Panc1 (cell line): ENCODE measurements at regions not wholly inside any gene's neighbourhood (a gene's known extent, or its start where the extent isn't known, plus 50 kb on each side); places are given as distances from the start of the nearest gene placed in this dataset.

Source experiments
- ATAC-seq: fragments of 200-7000 bp; cut with Tn5 transposase; 2 replicates; pipeline ENCODE4 v1.9.1; 2020; ENCODE audit warnings: mild to moderate bottlenecking, moderate library complexity
- BruUV-seq: library from RNA; stranded (reverse); fragments of 400-500 nt; replicated peaks from 2 replicates; lab custom pipeline; 2021; lab: Mats Ljungman, UMichigan
- CTCF ChIA-PET: fragments of 300-600 bp; sonication (Branson Sonifier 250); formaldehyde crosslinking; loops from one replicate; lab custom pipeline; 2022; ENCODE audit warnings: antibody characterized with exemption; lab: Charles Lee
- POLR2A ChIA-PET: fragments of 300-600 bp; sonication (Branson Sonifier 250); formaldehyde crosslinking; loops from one replicate; lab custom pipeline; 2022; ENCODE audit warnings: antibody characterized with exemption; lab: Charles Lee
- DNase-seq: peaks from one replicate; pipeline ENCODE4 v3.0.0-alpha.2; 2010; ENCODE audit warnings: low read depth, low spot score
- H3K27ac ChIP-seq: 2 replicates; pipeline ENCODE4 v1.5.1; 2011; ENCODE audit warnings: mild to moderate bottlenecking, low read length, inconsistent platforms
- H3K27me3 ChIP-seq: fragments of 200-500 bp; sonication (Bioruptor generic); 2 replicates; pipeline ENCODE4 v1.6.0; 2014; ENCODE audit warnings: low read length, inconsistent platforms; ENCODE audit not compliant: control insufficient read depth, insufficient read depth
- H3K36me3 ChIP-seq: fragments of 200-500 bp; sonication (Bioruptor generic); 2 replicates; pipeline ENCODE4 v1.5.1; 2014; ENCODE audit warnings: inconsistent platforms, mild to moderate bottlenecking, low read length, moderate library complexity; ENCODE audit not compliant: control insufficient read depth, insufficient read depth
- H3K4me1 ChIP-seq: 2 replicates; pipeline ENCODE4 v1.5.1; 2011; ENCODE audit warnings: inconsistent platforms, mild to moderate bottlenecking, low read length, moderate library complexity; ENCODE audit not compliant: control insufficient read depth, insufficient read depth
- H3K4me3 ChIP-seq, 2 experiments: 2 replicates each; pipeline ENCODE4 v1.5.1; 2011 to 2012; ENCODE audit warnings: low read depth in 2 of 2, low read length in 2 of 2, mild to moderate bottlenecking in 2 of 2, inconsistent platforms in 1 of 2, moderate library complexity in 1 of 2
- H3K9me3 ChIP-seq: fragments of 200-500 bp; sonication (Bioruptor generic); 2 replicates; pipeline ENCODE4 v1.5.1; 2014; ENCODE audit warnings: low read depth, mild to moderate bottlenecking, inconsistent platforms, low read length, moderate library complexity; ENCODE audit not compliant: control insufficient read depth, insufficient read depth
- POLR2AphosphoS5 ChIP-seq: IDR thresholded peaks from 2 replicates; pipeline ENCODE4 v1.6.1; 2012; ENCODE audit warnings: mild to moderate bottlenecking, low read depth, low read length, moderate library complexity
- SIN3A ChIP-seq: IDR thresholded peaks from 2 replicates; pipeline ENCODE4 v1.6.1; 2012; ENCODE audit warnings: low read depth, mild to moderate bottlenecking, low read length, moderate library complexity, borderline replicate concordance; ENCODE audit not compliant: insufficient read depth
- TCF7L2 ChIP-seq: IDR thresholded peaks from 2 replicates; pipeline ENCODE4 v1.6.1; 2011; ENCODE audit warnings: mild to moderate bottlenecking, low read depth, low read length, inconsistent platforms
- in situ Hi-C: cut with HindIII; loops from 2 replicates; pipeline ENCODE4 v1.10.0; 2016; ENCODE audit warnings: low sequenced_read_pairs, low pct_unique_long_range_greater_than_20kb
- intact Hi-C: fragments of 100-400 bp; cut with micrococcal nuclease; formaldehyde crosslinking; loops from one replicate; pipeline ENCODE4 v1.10.0; 2022; ENCODE audit not compliant: unreplicated experiment
- TF ChIP-seq, protein P1 (sequence below): fragments of 450-650 bp; IDR thresholded peaks from 2 replicates; pipeline ENCODE4 v1.5.1; 2017; ENCODE audit warnings: mild to moderate bottlenecking
- TF ChIP-seq, protein P2 (sequence below), 2 experiments: IDR thresholded peaks; 2 replicates each; pipeline ENCODE4 v1.6.1; 2011 to 2012; ENCODE audit warnings: low read depth in 2 of 2, control low read depth in 1 of 2, low read length in 1 of 2, mild to moderate bottlenecking in 1 of 2, moderate library complexity in 1 of 2; ENCODE audit not compliant: insufficient read depth in 1 of 2

- H3K27me3 ChIP-seq, result no peaks in the 10 kb centered on the region
- in situ Hi-C loops (no loop called here), intact Hi-C loops (no loop called here)
- BruUV-seq, result no TSS peak
- ATAC-seq (no peak), DNase-seq (no peak)
- POLR2A ChIA-PET, result no interaction called here
- no peaks in the 10 kb centered on the region for H3K36me3 ChIP-seq
- no peak overlapping the region for H3K4me3 ChIP-seq
- CTCF ChIA-PET, result no interaction called here
- no peaks in the 10 kb centered on the region for H3K9me3 ChIP-seq
- TF ChIP-seq SIN3A, result no peak
- TF ChIP-seq, protein P1, sequence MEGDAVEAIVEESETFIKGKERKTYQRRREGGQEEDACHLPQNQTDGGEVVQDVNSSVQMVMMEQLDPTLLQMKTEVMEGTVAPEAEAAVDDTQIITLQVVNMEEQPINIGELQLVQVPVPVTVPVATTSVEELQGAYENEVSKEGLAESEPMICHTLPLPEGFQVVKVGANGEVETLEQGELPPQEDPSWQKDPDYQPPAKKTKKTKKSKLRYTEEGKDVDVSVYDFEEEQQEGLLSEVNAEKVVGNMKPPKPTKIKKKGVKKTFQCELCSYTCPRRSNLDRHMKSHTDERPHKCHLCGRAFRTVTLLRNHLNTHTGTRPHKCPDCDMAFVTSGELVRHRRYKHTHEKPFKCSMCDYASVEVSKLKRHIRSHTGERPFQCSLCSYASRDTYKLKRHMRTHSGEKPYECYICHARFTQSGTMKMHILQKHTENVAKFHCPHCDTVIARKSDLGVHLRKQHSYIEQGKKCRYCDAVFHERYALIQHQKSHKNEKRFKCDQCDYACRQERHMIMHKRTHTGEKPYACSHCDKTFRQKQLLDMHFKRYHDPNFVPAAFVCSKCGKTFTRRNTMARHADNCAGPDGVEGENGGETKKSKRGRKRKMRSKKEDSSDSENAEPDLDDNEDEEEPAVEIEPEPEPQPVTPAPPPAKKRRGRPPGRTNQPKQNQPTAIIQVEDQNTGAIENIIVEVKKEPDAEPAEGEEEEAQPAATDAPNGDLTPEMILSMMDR, result no peak
- TF ChIP-seq POLR2AphosphoS5, result no peak
- no peak for TF ChIP-seq TCF7L2
- TF ChIP-seq, protein P2, sequence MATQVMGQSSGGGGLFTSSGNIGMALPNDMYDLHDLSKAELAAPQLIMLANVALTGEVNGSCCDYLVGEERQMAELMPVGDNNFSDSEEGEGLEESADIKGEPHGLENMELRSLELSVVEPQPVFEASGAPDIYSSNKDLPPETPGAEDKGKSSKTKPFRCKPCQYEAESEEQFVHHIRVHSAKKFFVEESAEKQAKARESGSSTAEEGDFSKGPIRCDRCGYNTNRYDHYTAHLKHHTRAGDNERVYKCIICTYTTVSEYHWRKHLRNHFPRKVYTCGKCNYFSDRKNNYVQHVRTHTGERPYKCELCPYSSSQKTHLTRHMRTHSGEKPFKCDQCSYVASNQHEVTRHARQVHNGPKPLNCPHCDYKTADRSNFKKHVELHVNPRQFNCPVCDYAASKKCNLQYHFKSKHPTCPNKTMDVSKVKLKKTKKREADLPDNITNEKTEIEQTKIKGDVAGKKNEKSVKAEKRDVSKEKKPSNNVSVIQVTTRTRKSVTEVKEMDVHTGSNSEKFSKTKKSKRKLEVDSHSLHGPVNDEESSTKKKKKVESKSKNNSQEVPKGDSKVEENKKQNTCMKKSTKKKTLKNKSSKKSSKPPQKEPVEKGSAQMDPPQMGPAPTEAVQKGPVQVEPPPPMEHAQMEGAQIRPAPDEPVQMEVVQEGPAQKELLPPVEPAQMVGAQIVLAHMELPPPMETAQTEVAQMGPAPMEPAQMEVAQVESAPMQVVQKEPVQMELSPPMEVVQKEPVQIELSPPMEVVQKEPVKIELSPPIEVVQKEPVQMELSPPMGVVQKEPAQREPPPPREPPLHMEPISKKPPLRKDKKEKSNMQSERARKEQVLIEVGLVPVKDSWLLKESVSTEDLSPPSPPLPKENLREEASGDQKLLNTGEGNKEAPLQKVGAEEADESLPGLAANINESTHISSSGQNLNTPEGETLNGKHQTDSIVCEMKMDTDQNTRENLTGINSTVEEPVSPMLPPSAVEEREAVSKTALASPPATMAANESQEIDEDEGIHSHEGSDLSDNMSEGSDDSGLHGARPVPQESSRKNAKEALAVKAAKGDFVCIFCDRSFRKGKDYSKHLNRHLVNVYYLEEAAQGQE (IDR thresholded peaks at IDR 0.05; ENCODE audit: insufficient read depth in 1 of 2, low read depth in 2 of 2, low read length in 1 of 2), result no peak
- H3K4me1 ChIP-seq, result no peaks in the 10 kb centered on the region
- H3K27ac ChIP-seq, result no peak overlapping the region
Observed at GRCh38 chr2:7377916-7378569, 460.8 kb downstream of the RNF144A start.

GRCh38 chr2:7378591-7378990 is 461.4 kb downstream of the RNF144A start:
- in situ Hi-C loops, result no loop called here
- BruUV-seq, result no TSS peak
- H3K9me3 ChIP-seq, result no peaks in the 10 kb centered on the region
- no peak overlapping the region for H3K27ac ChIP-seq
- H3K36me3 ChIP-seq, result no peaks in the 10 kb centered on the region
- H3K27me3 ChIP-seq, result no peaks in the 10 kb centered on the region
- intact Hi-C loops, result no loop called here
- ATAC-seq, result no peak
- H3K4me3 ChIP-seq, result no peak overlapping the region
- ChIA-PET POLR2A (no interaction called here), CTCF (no interaction called here)
- TF ChIP-seq SIN3A, result no peak
- no peak for TF ChIP-seq TCF7L2
- TF ChIP-seq POLR2AphosphoS5, result no peak
- TF ChIP-seq, protein P1, result no peak
- TF ChIP-seq, protein P2 (IDR thresholded peaks at IDR 0.05; ENCODE audit: insufficient read depth in 1 of 2, low read depth in 2 of 2, low read length in 1 of 2), result no peak
- DNase-seq, result no peak
- no peaks in the 10 kb centered on the region for H3K4me1 ChIP-seq
